ENCODE measurements at regions not wholly inside any gene's neighbourhood (a gene's known extent, or its start where the extent isn't known, plus 50 kb on each side); places are given as distances from the start of the nearest gene placed in this dataset.
A peak's percentile ranks its signal among the peaks of the same experiment; 100 is the strongest.

GRCh38 chr20:11550657-11551338 is 366.9 kb upstream of the BTBD3 start:
- no peak for DNase-seq (ENCODE audit: low read depth in 2 of 2)

- no peak for DNase-seq (ENCODE audit: low read depth in 2 of 2)
Measured at GRCh38 chr20:11551479-11551878, 366.2 kb upstream of the BTBD3 start.

GRCh38 chr20:11553603-11554002 is 364.1 kb upstream of the BTBD3 start:
- peak in 1 of 2 donors; percentile 33 for DNase-seq (ENCODE audit: low read depth in 2 of 2)

GRCh38 chr20:11555510-11555909 is 362.2 kb upstream of the BTBD3 start:
- no peak for DNase-seq (ENCODE audit: low read depth in 2 of 2)

- DNase-seq (ENCODE audit: low read depth in 2 of 2): no peak
Measured at GRCh38 chr20:11556410-11556809, 361.3 kb upstream of the BTBD3 start.

- no peak for DNase-seq (ENCODE audit: low read depth in 2 of 2)
Measured at GRCh38 chr20:11564491-11564890, 353.2 kb upstream of the BTBD3 start.

- no peak for DNase-seq (ENCODE audit: low read depth in 2 of 2)
Measured at GRCh38 chr20:11569163-11569562, 348.5 kb upstream of the BTBD3 start.

- DNase-seq (ENCODE audit: low read depth in 2 of 2): no peak
Measured at GRCh38 chr20:11573507-11573906, 344.2 kb upstream of the BTBD3 start.

GRCh38 chr20:11581271-11581670 is 336.4 kb upstream of the BTBD3 start:
- DNase-seq (ENCODE audit: low read depth in 2 of 2): peak in 1 of 2 donors; percentile 13

GRCh38 chr20:11582060-11582459 is 335.6 kb upstream of the BTBD3 start:
- DNase-seq (ENCODE audit: low read depth in 2 of 2): no peak

GRCh38 chr20:11585752-11586352 is 331.8 kb upstream of the BTBD3 start:
- DNase-seq (ENCODE audit: low read depth in 2 of 2): peak; percentile 9 to 46

GRCh38 chr20:11588875-11589274 is 328.8 kb upstream of the BTBD3 start:
- peak in 1 of 2 donors; percentile 11 for DNase-seq (ENCODE audit: low read depth in 2 of 2)

- DNase-seq (ENCODE audit: low read depth in 2 of 2): no peak
Measured at GRCh38 chr20:11591965-11592364, 325.7 kb upstream of the BTBD3 start.

- DNase-seq (ENCODE audit: low read depth in 2 of 2): no peak
Measured at GRCh38 chr20:11604339-11604738, 313.4 kb upstream of the BTBD3 start.

GRCh38 chr20:11607047-11607446 is 310.6 kb upstream of the BTBD3 start:
- no peak for DNase-seq (ENCODE audit: low read depth in 2 of 2)

- no peak for DNase-seq (ENCODE audit: low read depth in 2 of 2)
Measured at GRCh38 chr20:11608736-11609135, 309.0 kb upstream of the BTBD3 start.

GRCh38 chr20:11624704-11625103 is 293.0 kb upstream of the BTBD3 start:
- DNase-seq (ENCODE audit: low read depth in 2 of 2): no peak

GRCh38 chr20:11626551-11626950 is 291.1 kb upstream of the BTBD3 start:
- no peak for DNase-seq (ENCODE audit: low read depth in 2 of 2)

GRCh38 chr20:11642866-11643265 is 274.8 kb upstream of the BTBD3 start:
- no peak for DNase-seq (ENCODE audit: low read depth in 2 of 2)

- DNase-seq (ENCODE audit: low read depth in 2 of 2): peak in 1 of 2 donors; percentile 1
Measured at GRCh38 chr20:11646359-11646758, 271.3 kb upstream of the BTBD3 start.

- no peak for DNase-seq (ENCODE audit: low read depth in 2 of 2)
Measured at GRCh38 chr20:11650566-11650965, 267.1 kb upstream of the BTBD3 start.

- DNase-seq (ENCODE audit: low read depth in 2 of 2): no peak
Measured at GRCh38 chr20:11651138-11651537, 266.6 kb upstream of the BTBD3 start.

- no peak for DNase-seq (ENCODE audit: low read depth in 2 of 2)
Measured at GRCh38 chr20:11651647-11652046, 266.0 kb upstream of the BTBD3 start.

Measured in lung microvascular endothelial cell (primary cell).